BJ (cell line): ENCODE measurements at regions not wholly inside any gene's neighbourhood (a gene's known extent, or its start where the extent isn't known, plus 50 kb on each side); places are given as distances from the start of the nearest gene placed in this dataset.

Experiments used
- CTCF ChIA-PET: fragments of 350-600 bp; formaldehyde crosslinking; extraction: SDS; loops from one replicate; lab custom pipeline; 2021; ENCODE audit warnings: antibody characterized with exemption, inconsistent platforms; lab: Yijun Ruan, JAX
- POLR2A ChIA-PET: fragments of 300-600 bp; sonication (Branson Sonifier 250); formaldehyde crosslinking; extraction: SDS; loops from one replicate; lab custom pipeline; 2021; ENCODE audit warnings: antibody characterized with exemption; lab: Charles Lee
- DNase-seq: peaks from one replicate; pipeline ENCODE4 v3.0.0-alpha.2; 2011; ENCODE audit warnings: low read depth
- H3K27me3 ChIP-seq: 2 replicates; pipeline ENCODE4 v1.6.0; 2011; ENCODE audit warnings: low read length; ENCODE audit not compliant: control insufficient read depth, insufficient read depth
- H3K36me3 ChIP-seq: 2 replicates; pipeline ENCODE4 v1.5.1; 2011; ENCODE audit warnings: low read length; ENCODE audit not compliant: control insufficient read depth, insufficient read depth
- H3K4me3 ChIP-seq: 2 replicates; pipeline ENCODE4 v1.5.1; 2011; ENCODE audit warnings: low read depth, mild to moderate bottlenecking, control low read depth, low read length
- CTCF ChIP-seq: IDR thresholded peaks from 2 replicates; pipeline ENCODE4 v1.5.1; 2011; ENCODE audit warnings: low read depth, mild to moderate bottlenecking, control low read depth, inconsistent platforms, low read length, moderate library complexity; ENCODE audit not compliant: insufficient read depth

GRCh38 chr4:1490654-1491327 lies 84.5 kb upstream of the NKX1-1 start:
- H3K4me3 ChIP-seq = no peak overlapping the region
- no peak for DNase-seq
- peaks cover 2% of the 10 kb centered on the region; the same call in 1 of the 2 replicates for H3K27me3 ChIP-seq
- POLR2A ChIA-PET = no interaction called here
- CTCF ChIA-PET = interaction anchor here (0.6 kb wide), 1 partner anchor 22 kb away, joined by 3 read pairs; no protein-coding TSS in a partner anchor
- no peak for TF ChIP-seq CTCF
- no peaks in the 10 kb centered on the region for H3K36me3 ChIP-seq

GRCh38 chr4:1490011-1490653 lies 83.9 kb upstream of the NKX1-1 start:
- no peak overlapping the region for H3K4me3 ChIP-seq
- TF ChIP-seq CTCF = no peak
- H3K27me3 ChIP-seq = peaks cover 2% of the 10 kb centered on the region; the same call in 1 of the 2 replicates
- DNase-seq = no peak
- ChIA-PET POLR2A (no interaction called here), CTCF (interaction anchor here (0.6 to 1.5 kb wide), 3 partner anchors 21 to 23 kb away, joined by 3 to 5 read pairs (median 4); no protein-coding TSS in a partner anchor)
- H3K36me3 ChIP-seq = no peaks in the 10 kb centered on the region

GRCh38 chr4:1489639-1489995 lies 83.4 kb upstream of the NKX1-1 start:
- Histone ChIP-seq H3K4me3 (no peak overlapping the region), H3K36me3 (no peaks in the 10 kb centered on the region), H3K27me3 (peaks cover 2% of the 10 kb centered on the region; the same call in 1 of the 2 replicates)
- TF ChIP-seq CTCF = no peak
- POLR2A ChIA-PET = no interaction called here
- DNase-seq = no peak
- CTCF ChIA-PET = interaction anchor here (0.9 to 1.5 kb wide), 2 partner anchors 22 to 24 kb away, joined by 4 to 5 read pairs; no protein-coding TSS in a partner anchor

- CTCF ChIA-PET = interaction anchor here (0.9 to 1.5 kb wide), 2 partner anchors 23 to 24 kb away, joined by 4 to 5 read pairs; no protein-coding TSS in a partner anchor
- DNase-seq = no peak
- POLR2A ChIA-PET = no interaction called here
- Histone ChIP-seq H3K36me3 (no peaks in the 10 kb centered on the region), H3K27me3 (peaks cover 2% of the 10 kb centered on the region; the same call in 1 of the 2 replicates), H3K4me3 (no peak overlapping the region)
- no peak for TF ChIP-seq CTCF
These were observed 82.8 kb upstream of the NKX1-1 start for GRCh38 chr4:1488831-1489638.
